Thyroid gland (tissue), 4 donors: ENCODE measurements at regions not wholly inside any gene's neighbourhood (a gene's known extent, or its start where the extent isn't known, plus 50 kb on each side); places are given as distances from the start of the nearest gene placed in this dataset.

Experiments
- DNase-seq, 2 donors: peaks; one replicate each; pipeline ENCODE4 v3.0.0-alpha.2; 2019
- H3K27ac ChIP-seq, 3 donors: fragments of 200-600 bp; sonication (generic); 1 replicate in 2 of 3; 2 replicates in 1 of 3; pipeline ENCODE4 v1.5.1; 2016 to 2019; ENCODE audit warnings: mild to moderate bottlenecking in 1 of 3, moderate library complexity in 1 of 3
- H3K27me3 ChIP-seq: fragments of 200-600 bp; sonication (generic); one replicate; pipeline ENCODE4 v1.5.1; 2019
- H3K36me3 ChIP-seq, 2 donors: fragments of 200-600 bp; sonication (generic); one replicate each; pipeline ENCODE4 v1.5.1; 2016 to 2019
- H3K4me1 ChIP-seq, 2 donors: fragments of 200-600 bp; sonication (generic); one replicate each; pipeline ENCODE4 v1.5.1; 2017 to 2019
- H3K4me3 ChIP-seq, 3 donors: fragments of 200-600 bp; sonication (generic); replicated peaks in 1 of 3; 1 replicate in 2 of 3; 2 replicates in 1 of 3; pipeline ENCODE4 v1.5.1; 2016; ENCODE audit warnings: mild to moderate bottlenecking in 1 of 3
- H3K9me3 ChIP-seq: fragments of 200-600 bp; sonication (generic); one replicate; pipeline ENCODE4 v1.5.1; 2017
- CTCF ChIP-seq, 6 experiments: fragments of 200-600 bp in 3 of 6; fragments of 450-650 bp in 3 of 6; sonication (generic) in 3 of 6; IDR thresholded peaks; one replicate each; pipeline ENCODE4 v1.5.1; 2016 to 2019; ENCODE audit warnings: antibody characterized with exemption in 6 of 6, mild to moderate bottlenecking in 2 of 6, inconsistent platforms in 1 of 6, moderate library complexity in 1 of 6
- POLR2A ChIP-seq, 2 donors: fragments of 450-650 bp; IDR thresholded peaks; one replicate each; pipeline ENCODE4 v1.6.1; 2017; ENCODE audit warnings: antibody characterized with exemption in 2 of 2, mild to moderate bottlenecking in 2 of 2, moderate library complexity in 1 of 2
- WGBS, 2 donors: methylation state at CpG; one replicate each; pipeline ENCODE4 v1.1.5; 2017; 5-methylcytosine and 5-hydroxymethylcytosine counted together
- intact Hi-C: fragments of 100-400 bp; cut with DNase I; formaldehyde crosslinking; loops from one replicate; pipeline ENCODE4 v1.15.1; 2023

DNA sequence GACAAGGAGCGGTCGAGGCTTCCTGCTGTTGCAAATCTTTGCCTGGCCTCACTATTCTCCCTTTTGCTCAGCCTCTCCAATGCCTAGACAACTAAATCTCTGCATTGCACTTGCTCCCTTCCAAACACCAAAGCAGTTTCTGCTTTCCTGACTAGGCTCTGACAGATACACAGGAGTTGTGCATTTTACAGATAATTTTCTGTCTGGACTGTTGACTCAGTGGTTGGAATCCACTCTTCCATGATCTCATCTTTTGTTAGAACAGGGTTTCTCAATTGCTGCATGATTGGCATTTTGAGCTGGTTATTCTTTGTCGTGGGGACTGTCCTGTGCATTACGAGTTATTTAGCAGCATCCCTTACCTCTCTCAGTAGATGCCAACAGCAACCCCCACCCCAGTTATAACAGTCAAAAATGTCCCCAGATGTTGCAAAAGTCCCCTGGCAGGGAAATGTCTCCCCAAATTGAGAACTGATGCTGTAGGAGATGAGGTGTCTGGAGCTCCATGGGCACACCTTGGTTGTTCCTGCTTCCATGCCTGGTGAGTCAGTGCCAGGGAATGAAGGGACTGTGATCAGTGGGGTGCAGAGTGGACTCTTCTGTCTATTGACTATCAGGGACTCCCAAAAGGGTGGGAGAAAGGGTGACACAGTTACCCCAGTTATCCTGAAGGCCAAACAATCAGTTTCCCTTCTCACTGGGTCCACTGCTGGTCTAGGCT is 557.4 kb upstream of the PSMD7 start:
- no peak for TF ChIP-seq POLR2A (IDR thresholded peaks at IDR 0.05)
- TF ChIP-seq CTCF (IDR thresholded peaks at IDR 0.05): no peak
- WGBS, 2 donors: 95% methylated on average over 4 of the region's 4 CpGs
- Histone ChIP-seq H3K36me3 (no peaks in the 10 kb centered on the region), H3K27me3 (no peaks in the 10 kb centered on the region), H3K4me1 (no peaks in the 10 kb centered on the region), H3K4me3 (no peak overlapping the region), H3K9me3 (no peaks in the 10 kb centered on the region), H3K27ac (no peak overlapping the region)
- intact Hi-C loops: no loop called here
- no peak for DNase-seq

DNA sequence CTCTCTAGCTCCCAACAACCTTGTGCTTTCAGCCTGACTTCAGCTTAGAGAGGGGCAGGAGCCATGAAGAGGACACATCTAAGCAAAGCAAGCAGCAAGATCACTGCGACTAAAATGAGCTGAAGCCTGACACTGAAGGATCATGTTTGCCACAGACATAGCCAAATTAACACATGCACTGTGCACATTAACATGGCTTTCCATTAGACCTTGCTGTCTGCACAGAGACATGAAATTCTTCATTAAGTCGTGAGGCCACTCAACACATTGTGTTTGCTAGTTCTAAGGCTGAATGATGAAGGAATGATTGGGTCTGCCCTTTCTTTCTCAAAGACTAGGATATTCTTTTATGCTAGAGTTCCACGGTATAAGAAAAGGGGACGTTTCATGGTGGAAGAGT is 558.3 kb upstream of the PSMD7 start:
- TF ChIP-seq POLR2A (IDR thresholded peaks at IDR 0.05) (no peak), CTCF (IDR thresholded peaks at IDR 0.05) (no peak)
- Histone ChIP-seq H3K36me3 (no peaks in the 10 kb centered on the region), H3K4me3 (no peak overlapping the region), H3K27me3 (no peaks in the 10 kb centered on the region), H3K27ac (no peak overlapping the region), H3K9me3 (no peaks in the 10 kb centered on the region), H3K4me1 (no peaks in the 10 kb centered on the region)
- no peak for DNase-seq
- intact Hi-C loops: no loop called here
- 78 to 87% methylated on average over 4 of the region's 4 CpGs for WGBS, 2 donors

DNA sequence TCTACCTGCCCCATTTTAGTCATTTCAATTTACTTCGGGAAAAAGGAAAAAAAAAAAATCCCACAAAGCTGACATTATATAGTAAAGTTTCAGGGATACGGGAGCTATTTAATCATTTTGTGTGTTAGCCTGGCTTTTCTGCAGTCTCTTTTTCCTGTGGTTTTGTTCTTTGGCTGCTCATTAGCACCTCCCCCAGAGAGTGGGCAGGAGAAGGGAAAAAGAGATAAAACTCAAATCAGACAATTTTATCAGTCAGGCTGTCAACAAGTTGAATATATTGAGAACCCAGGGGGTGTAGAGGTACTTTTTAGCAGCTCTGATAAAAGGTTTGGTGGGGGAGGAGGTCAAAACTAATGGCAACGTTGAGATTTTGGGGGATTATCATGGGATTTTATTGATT is 559.0 kb upstream of the PSMD7 start:
- no peaks in the 10 kb centered on the region for H3K9me3 ChIP-seq
- intact Hi-C loops: no loop called here

DNA sequence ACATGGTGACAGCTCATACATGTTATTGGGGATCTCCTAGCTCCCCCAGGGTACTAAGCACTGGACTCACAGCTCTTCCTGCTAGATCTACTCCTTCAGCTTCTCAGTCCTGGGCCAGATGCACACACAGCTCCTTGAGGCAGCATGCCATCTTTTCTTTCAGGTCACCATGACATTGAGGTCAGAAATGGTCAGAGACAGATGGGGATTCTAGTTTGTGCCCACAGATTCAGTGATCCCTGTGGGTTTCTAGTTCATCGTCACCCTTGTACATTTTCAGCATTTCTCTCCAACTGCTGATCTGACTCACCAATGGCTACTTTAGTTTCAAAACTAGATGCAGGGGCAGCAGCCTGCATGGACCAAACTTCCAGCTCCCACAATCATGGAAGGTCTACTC is 560.7 kb upstream of the PSMD7 start:
- H3K27me3 ChIP-seq: no peaks in the 10 kb centered on the region
- TF ChIP-seq CTCF (IDR thresholded peaks at IDR 0.05) (no peak), POLR2A (IDR thresholded peaks at IDR 0.05) (no peak)
- no peaks in the 10 kb centered on the region for H3K4me1 ChIP-seq
- DNase-seq: no peak
- no peak overlapping the region for H3K4me3 ChIP-seq
- no peaks in the 10 kb centered on the region for H3K36me3 ChIP-seq
- no peaks in the 10 kb centered on the region for H3K9me3 ChIP-seq
- intact Hi-C loops: no loop called here
- no peak overlapping the region for H3K27ac ChIP-seq
- 100% methylated on average over 1 of the region's 1 CpG for WGBS, 2 donors

More for the DNA sequence above, 559.0 kb upstream of the PSMD7 start:
- Histone ChIP-seq H3K27ac (no peak overlapping the region), H3K4me1 (no peaks in the 10 kb centered on the region), H3K36me3 (no peaks in the 10 kb centered on the region), H3K27me3 (no peaks in the 10 kb centered on the region), H3K4me3 (no peak overlapping the region)
- WGBS, 2 donors: 65 to 75% methylated on average over 3 of the region's 3 CpGs
- DNase-seq: no peak
- TF ChIP-seq POLR2A (IDR thresholded peaks at IDR 0.05) (no peak), CTCF (IDR thresholded peaks at IDR 0.05) (no peak)

DNA sequence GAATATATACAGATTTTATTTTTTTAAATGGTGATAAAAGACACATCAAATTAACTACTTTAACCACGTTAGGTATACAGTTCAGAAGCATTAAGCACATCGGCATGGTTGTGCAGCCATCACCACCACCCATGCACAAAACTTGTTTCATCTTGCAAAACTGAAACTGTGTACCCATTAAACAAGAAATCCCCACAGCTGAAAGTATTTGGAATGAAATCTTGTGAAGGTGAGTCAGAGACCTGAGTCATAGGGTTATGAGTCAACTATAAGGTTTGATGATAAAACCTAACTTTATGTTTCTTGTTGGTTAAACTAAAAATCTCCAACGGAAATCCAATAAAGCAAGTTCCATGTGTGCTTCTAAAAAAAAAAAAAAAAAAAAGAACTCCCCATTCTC is 561.6 kb upstream of the PSMD7 start:
- no peak overlapping the region for H3K4me3 ChIP-seq
- no peaks in the 10 kb centered on the region for H3K27me3 ChIP-seq
- H3K9me3 ChIP-seq: no peaks in the 10 kb centered on the region
- WGBS, 2 donors: 81 to 88% methylated on average over 3 of the region's 3 CpGs
- no peaks in the 10 kb centered on the region for H3K4me1 ChIP-seq
- no peak for TF ChIP-seq POLR2A (IDR thresholded peaks at IDR 0.05)
- H3K27ac ChIP-seq: no peak overlapping the region
- no peaks in the 10 kb centered on the region for H3K36me3 ChIP-seq
- DNase-seq: no peak
- intact Hi-C loops: no loop called here
